GM12865 (cell line): ENCODE measurements at regions not wholly inside any gene's neighbourhood (a gene's known extent, or its start where the extent isn't known, plus 50 kb on each side); places are given as distances from the start of the nearest gene placed in this dataset.

Source experiments
- DNase-seq: peaks from one replicate; pipeline ENCODE4 v3.0.0; 2010; ENCODE audit warnings: low read depth
- H3K4me3 ChIP-seq: 2 replicates; pipeline ENCODE4 v1.5.1; 2011; ENCODE audit warnings: mild to moderate bottlenecking, low read depth, low read length, control low read depth
- CTCF ChIP-seq: IDR thresholded peaks from 2 replicates; pipeline ENCODE4 v1.5.1; 2011; ENCODE audit warnings: low read length, control low read depth, low read depth, inconsistent platforms; ENCODE audit not compliant: insufficient read depth; ENCODE audit errors: missing control alignments

GRCh38 chr21:35971824-35972223 is 88.5 kb downstream of the SETD4 start:
- TF ChIP-seq CTCF, result no peak
- H3K4me3 ChIP-seq, result no peak overlapping the region
- DNase-seq, result no peak

GRCh38 chr21:35969281-35969680 is 91.0 kb downstream of the SETD4 start:
- TF ChIP-seq CTCF, result no peak
- H3K4me3 ChIP-seq, result no peak overlapping the region
- peak; percentile 3 for DNase-seq

GRCh38 chr21:35968564-35968963 is 91.8 kb downstream of the SETD4 start:
- no peak for DNase-seq
- no peak overlapping the region for H3K4me3 ChIP-seq
- TF ChIP-seq CTCF, result no peak

GRCh38 chr21:35965699-35966098 is 94.6 kb downstream of the SETD4 start:
- TF ChIP-seq CTCF, result no peak
- DNase-seq, result no peak
- no peak overlapping the region for H3K4me3 ChIP-seq

GRCh38 chr21:35963920-35964451 is 96.3 kb downstream of the SETD4 start:
- TF ChIP-seq CTCF, result no peak
- H3K4me3 ChIP-seq, result no peak overlapping the region

GRCh38 chr21:35962917-35963316 is 97.4 kb downstream of the SETD4 start:
- no peak for TF ChIP-seq CTCF
- no peak overlapping the region for H3K4me3 ChIP-seq
- no peak for DNase-seq

More at GRCh38 chr21:35963920-35964451, 96.3 kb downstream of the SETD4 start:
- DNase-seq, result no peak

- H3K4me3 ChIP-seq, result no peak overlapping the region
- no peak for TF ChIP-seq CTCF
- no peak for DNase-seq
These were observed 106.3 kb downstream of the SETD4 start for GRCh38 chr21:35954066-35954465.
